OCI-LY1 (cell line): ENCODE measurements at regions not wholly inside any gene's neighbourhood (a gene's known extent, or its start where the extent isn't known, plus 50 kb on each side); places are given as distances from the start of the nearest gene placed in this dataset.

Source experiments
- H2AFZ ChIP-seq: fragments of 200-600 bp; sonication (generic), shearing (Covaris generic); 2 replicates; pipeline ENCODE4 v1.6.0; 2014; ENCODE audit warnings: antibody characterized with exemption, mild to moderate bottlenecking, low read length
- H3F3A ChIP-seq: fragments of 200-600 bp; sonication (generic), shearing (Covaris generic); 2 replicates; pipeline ENCODE4 v1.6.0; 2014; ENCODE audit warnings: mild to moderate bottlenecking, antibody characterized with exemption, low read length, moderate library complexity; ENCODE audit not compliant: insufficient read depth
- H3K27ac ChIP-seq: fragments of 200-600 bp; sonication (generic); 2 replicates; pipeline ENCODE4 v1.5.1; 2014; ENCODE audit warnings: low read length, mixed run types, mild to moderate bottlenecking, low read depth; ENCODE audit not compliant: poor library complexity, severe bottlenecking
- H3K27me3 ChIP-seq: fragments of 200-600 bp; sonication (generic); 2 replicates; pipeline ENCODE4 v1.6.0; 2014; ENCODE audit warnings: antibody characterized with exemption, mild to moderate bottlenecking, low read length, moderate library complexity; ENCODE audit not compliant: insufficient read depth
- H3K36me3 ChIP-seq: fragments of 200-600 bp; sonication (generic); 2 replicates; pipeline ENCODE4 v1.6.1; 2014; ENCODE audit warnings: mild to moderate bottlenecking, antibody characterized with exemption, low read length, moderate library complexity, mixed read lengths; ENCODE audit not compliant: insufficient read depth
- H3K4me1 ChIP-seq: fragments of 200-600 bp; sonication (generic); 2 replicates; pipeline ENCODE4 v1.5.1; 2014; ENCODE audit warnings: mild to moderate bottlenecking, low read length, moderate library complexity; ENCODE audit not compliant: insufficient read depth, severe bottlenecking
- H3K4me2 ChIP-seq: fragments of 200-600 bp; sonication (generic), shearing (Covaris generic); 2 replicates; pipeline ENCODE4 v1.6.1; 2014; ENCODE audit warnings: low read length
- H3K4me3 ChIP-seq: fragments of 200-600 bp; sonication (generic); 2 replicates; pipeline ENCODE4 v1.5.1; 2014; ENCODE audit warnings: low read length, low read depth, mild to moderate bottlenecking, mixed read lengths; ENCODE audit not compliant: poor library complexity, severe bottlenecking
- H3K79me2 ChIP-seq: fragments of 200-600 bp; shearing (Covaris generic); 2 replicates; pipeline ENCODE4 v1.6.1; 2016; ENCODE audit warnings: mixed run types, low read length, mixed read lengths; ENCODE audit not compliant: insufficient read depth
- H3K9ac ChIP-seq: fragments of 200-600 bp; sonication (generic), shearing (Covaris generic); 2 replicates; pipeline ENCODE4 v1.6.1; 2014; ENCODE audit warnings: mild to moderate bottlenecking, low read length, mixed read lengths
- H3K9me2 ChIP-seq: fragments of 200-600 bp; sonication (generic), shearing (Covaris generic); 2 replicates; pipeline ENCODE4 v1.6.1; 2014; ENCODE audit warnings: low read depth, mild to moderate bottlenecking, low read length, mixed read lengths
- H3K9me3 ChIP-seq: fragments of 200-600 bp; shearing (Covaris generic); 2 replicates; pipeline ENCODE4 v1.6.1; 2014; ENCODE audit warnings: low read length, mixed read lengths
- H4K20me1 ChIP-seq: fragments of 200-600 bp; sonication (generic), shearing (Covaris generic); 2 replicates; pipeline ENCODE4 v1.6.0; 2016; ENCODE audit warnings: mild to moderate bottlenecking, low read length; ENCODE audit not compliant: insufficient read depth
- EZH2 ChIP-seq: fragments of 200-600 bp; sonication (generic), shearing (Covaris generic); IDR thresholded peaks from 2 replicates; pipeline ENCODE4 v1.8.0; 2017; ENCODE audit warnings: borderline replicate concordance, mixed run types, mild to moderate bottlenecking, antibody characterized with exemption, low read length, moderate library complexity, mixed read lengths
- TF ChIP-seq, protein P1 (sequence below): fragments of 200-600 bp; sonication (generic), shearing (Covaris generic); IDR thresholded peaks from 2 replicates; pipeline ENCODE4 v1.5.1; 2017; ENCODE audit warnings: mild to moderate bottlenecking, antibody characterized with exemption, low read length, moderate library complexity, mixed read lengths

DNA sequence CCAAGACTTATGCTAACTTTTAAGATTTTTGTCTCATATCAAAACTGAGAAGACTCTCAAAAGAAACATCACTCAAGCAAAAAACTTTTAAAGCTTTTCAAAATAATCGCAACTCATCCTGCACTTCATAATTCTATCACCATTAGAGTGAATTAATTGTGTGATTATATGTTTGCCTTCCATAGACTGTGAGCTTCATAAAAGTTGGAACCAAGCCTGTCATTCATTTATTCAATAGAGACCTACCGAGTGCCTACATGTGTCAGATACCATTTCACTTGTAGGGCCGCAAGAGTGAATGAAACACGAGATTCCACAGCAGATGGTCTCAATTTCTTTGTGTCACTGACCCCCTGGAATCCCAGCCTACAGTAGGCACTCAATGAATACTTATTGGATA lies 106.4 kb downstream of the RHOU start:
- TF ChIP-seq, protein P1, sequence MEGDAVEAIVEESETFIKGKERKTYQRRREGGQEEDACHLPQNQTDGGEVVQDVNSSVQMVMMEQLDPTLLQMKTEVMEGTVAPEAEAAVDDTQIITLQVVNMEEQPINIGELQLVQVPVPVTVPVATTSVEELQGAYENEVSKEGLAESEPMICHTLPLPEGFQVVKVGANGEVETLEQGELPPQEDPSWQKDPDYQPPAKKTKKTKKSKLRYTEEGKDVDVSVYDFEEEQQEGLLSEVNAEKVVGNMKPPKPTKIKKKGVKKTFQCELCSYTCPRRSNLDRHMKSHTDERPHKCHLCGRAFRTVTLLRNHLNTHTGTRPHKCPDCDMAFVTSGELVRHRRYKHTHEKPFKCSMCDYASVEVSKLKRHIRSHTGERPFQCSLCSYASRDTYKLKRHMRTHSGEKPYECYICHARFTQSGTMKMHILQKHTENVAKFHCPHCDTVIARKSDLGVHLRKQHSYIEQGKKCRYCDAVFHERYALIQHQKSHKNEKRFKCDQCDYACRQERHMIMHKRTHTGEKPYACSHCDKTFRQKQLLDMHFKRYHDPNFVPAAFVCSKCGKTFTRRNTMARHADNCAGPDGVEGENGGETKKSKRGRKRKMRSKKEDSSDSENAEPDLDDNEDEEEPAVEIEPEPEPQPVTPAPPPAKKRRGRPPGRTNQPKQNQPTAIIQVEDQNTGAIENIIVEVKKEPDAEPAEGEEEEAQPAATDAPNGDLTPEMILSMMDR: no peak
- TF ChIP-seq EZH2: no peak
- H3K27ac ChIP-seq: no peak overlapping the region

DNA sequence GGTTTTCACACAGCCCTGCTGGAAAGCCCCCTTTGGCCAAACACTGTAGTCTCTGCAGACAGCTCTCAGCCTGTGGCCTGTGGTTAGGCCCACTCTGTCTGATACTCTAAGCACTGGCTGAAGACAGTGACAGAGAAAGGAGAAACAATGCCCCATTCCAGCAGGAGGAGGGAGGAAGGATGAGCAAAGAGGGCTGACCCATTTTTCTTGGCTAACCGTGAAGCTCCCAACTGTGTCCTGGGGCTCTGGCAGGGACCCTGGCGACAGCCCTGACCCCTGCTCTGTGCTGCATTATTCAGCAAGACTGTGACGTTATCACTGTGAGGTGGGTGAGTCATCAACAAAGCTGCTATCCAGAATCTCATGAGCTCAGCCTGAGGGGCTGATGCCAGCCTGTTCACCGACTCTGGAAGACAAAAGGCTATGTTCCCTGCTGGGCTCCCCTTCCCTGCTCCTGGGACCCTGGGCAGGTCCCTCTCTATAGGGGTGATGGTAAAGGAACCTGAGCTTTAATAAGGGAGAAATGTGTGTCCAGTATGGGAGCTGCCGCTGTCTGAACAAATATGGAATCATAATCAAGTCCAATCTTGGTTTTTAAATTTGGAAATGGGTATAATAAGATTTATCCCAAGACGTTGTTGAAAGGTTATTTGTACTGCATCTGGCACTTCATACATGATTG lies 107.0 kb downstream of the RHOU start:
- Histone ChIP-seq H3F3A (no peaks in the 10 kb centered on the region), H2AFZ (no peak overlapping the region), H4K20me1 (no peaks in the 10 kb centered on the region), H3K9me2 (no peaks in the 10 kb centered on the region), H3K79me2 (no peaks in the 10 kb centered on the region), H3K4me2 (no peak overlapping the region), H3K9me3 (no peaks in the 10 kb centered on the region; the same call in 1 of the 2 replicates), H3K4me3 (no peak overlapping the region), H3K27me3 (no peaks in the 10 kb centered on the region), H3K4me1 (no peaks in the 10 kb centered on the region), H3K9ac (no peak overlapping the region), H3K27ac (no peak overlapping the region), H3K36me3 (no peaks in the 10 kb centered on the region)
- no peak for TF ChIP-seq EZH2
- TF ChIP-seq, protein P1: no peak

More for the DNA sequence above, 106.4 kb downstream of the RHOU start:
- Histone ChIP-seq H3F3A (no peaks in the 10 kb centered on the region), H4K20me1 (no peaks in the 10 kb centered on the region), H3K79me2 (no peaks in the 10 kb centered on the region), H2AFZ (no peak overlapping the region), H3K4me1 (no peaks in the 10 kb centered on the region), H3K9me3 (no peaks in the 10 kb centered on the region; the same call in 1 of the 2 replicates), H3K4me2 (no peak overlapping the region), H3K36me3 (no peaks in the 10 kb centered on the region), H3K4me3 (no peak overlapping the region), H3K9me2 (no peaks in the 10 kb centered on the region), H3K9ac (no peak overlapping the region), H3K27me3 (no peaks in the 10 kb centered on the region)

DNA sequence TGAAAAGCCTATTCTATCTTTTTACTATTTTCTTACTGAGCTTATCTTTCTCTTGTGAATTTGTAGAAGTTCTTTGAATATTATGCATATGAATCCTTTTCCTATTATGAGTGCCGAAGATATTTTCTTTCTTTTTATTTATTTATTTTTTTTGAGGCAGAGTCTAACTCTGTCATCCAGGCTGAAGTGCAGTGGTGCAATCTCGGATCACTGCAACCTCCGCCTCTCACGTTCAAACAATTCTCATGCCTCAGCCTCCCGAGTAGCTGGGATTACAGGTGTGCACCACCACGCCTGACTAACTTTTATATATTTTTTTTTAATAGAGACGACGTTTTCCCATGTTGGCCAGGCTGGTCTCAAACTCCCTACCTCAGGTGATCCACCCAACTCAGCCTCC lies 109.8 kb downstream of the RHOU start:
- Histone ChIP-seq H3K4me3 (no peak overlapping the region), H3K79me2 (no peaks in the 10 kb centered on the region), H3K9me2 (no peaks in the 10 kb centered on the region), H3F3A (no peaks in the 10 kb centered on the region), H3K27me3 (no peaks in the 10 kb centered on the region), H3K27ac (no peak overlapping the region), H3K9ac (no peak overlapping the region), H3K9me3 (no peaks in the 10 kb centered on the region; the same call in 1 of the 2 replicates), H4K20me1 (no peaks in the 10 kb centered on the region), H3K4me1 (no peaks in the 10 kb centered on the region), H3K4me2 (no peak overlapping the region), H2AFZ (no peak overlapping the region), H3K36me3 (no peaks in the 10 kb centered on the region)
- TF ChIP-seq, protein P1: no peak
- no peak for TF ChIP-seq EZH2
